Esophagus muscularis mucosa (tissue), 4 donors: ENCODE measurements at regions not wholly inside any gene's neighbourhood (a gene's known extent, or its start where the extent isn't known, plus 50 kb on each side); places are given as distances from the start of the nearest gene placed in this dataset.

Experiments used
- EP300 ChIP-seq: sonication (generic); formaldehyde crosslinking; IDR thresholded peaks from one replicate; pipeline ENCODE4 v1.6.1; 2017; ENCODE audit warnings: antibody characterized with exemption
- POLR2A ChIP-seq: fragments of 450-650 bp; IDR thresholded peaks from one replicate; pipeline ENCODE4 v1.6.1; 2017; ENCODE audit warnings: antibody characterized with exemption, moderate library complexity, mild to moderate bottlenecking, low read depth
- TF ChIP-seq, protein P1 (sequence below), 3 experiments: fragments of 200-600 bp in 2 of 3; fragments of 450-650 bp in 1 of 3; sonication (generic) in 2 of 3; IDR thresholded peaks; one replicate each; pipeline ENCODE4 v1.5.1; 2017 to 2019; ENCODE audit warnings: antibody characterized with exemption in 3 of 3, mild to moderate bottlenecking in 2 of 3, moderate library complexity in 1 of 3

DNA sequence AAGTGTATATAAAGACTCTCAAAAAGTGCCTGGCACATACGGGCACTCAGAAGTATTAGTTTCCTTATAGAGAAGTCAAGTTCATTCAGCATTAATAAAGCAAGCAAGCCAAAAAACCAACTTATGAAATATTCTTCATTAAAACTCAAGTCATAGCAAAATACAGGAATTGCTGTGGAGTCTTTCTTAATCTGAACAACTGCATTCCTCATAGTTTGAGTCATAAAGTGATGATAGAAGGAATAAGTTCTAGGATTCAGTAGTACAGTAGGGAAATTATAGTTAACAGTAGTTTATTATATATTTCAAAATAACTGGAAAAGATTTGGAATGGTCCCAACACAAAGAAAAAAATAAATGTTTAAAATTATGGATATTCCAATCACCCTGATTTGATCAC, 200.3 kb downstream of the C11orf91 start:
- TF ChIP-seq, protein P1, sequence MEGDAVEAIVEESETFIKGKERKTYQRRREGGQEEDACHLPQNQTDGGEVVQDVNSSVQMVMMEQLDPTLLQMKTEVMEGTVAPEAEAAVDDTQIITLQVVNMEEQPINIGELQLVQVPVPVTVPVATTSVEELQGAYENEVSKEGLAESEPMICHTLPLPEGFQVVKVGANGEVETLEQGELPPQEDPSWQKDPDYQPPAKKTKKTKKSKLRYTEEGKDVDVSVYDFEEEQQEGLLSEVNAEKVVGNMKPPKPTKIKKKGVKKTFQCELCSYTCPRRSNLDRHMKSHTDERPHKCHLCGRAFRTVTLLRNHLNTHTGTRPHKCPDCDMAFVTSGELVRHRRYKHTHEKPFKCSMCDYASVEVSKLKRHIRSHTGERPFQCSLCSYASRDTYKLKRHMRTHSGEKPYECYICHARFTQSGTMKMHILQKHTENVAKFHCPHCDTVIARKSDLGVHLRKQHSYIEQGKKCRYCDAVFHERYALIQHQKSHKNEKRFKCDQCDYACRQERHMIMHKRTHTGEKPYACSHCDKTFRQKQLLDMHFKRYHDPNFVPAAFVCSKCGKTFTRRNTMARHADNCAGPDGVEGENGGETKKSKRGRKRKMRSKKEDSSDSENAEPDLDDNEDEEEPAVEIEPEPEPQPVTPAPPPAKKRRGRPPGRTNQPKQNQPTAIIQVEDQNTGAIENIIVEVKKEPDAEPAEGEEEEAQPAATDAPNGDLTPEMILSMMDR (IDR thresholded peaks at IDR 0.05) = no peak
- TF ChIP-seq EP300 (no peak), POLR2A (no peak)
